Mucosa of gallbladder (tissue), 1 donor: ENCODE measurements at regions not wholly inside any gene's neighbourhood (a gene's known extent, or its start where the extent isn't known, plus 50 kb on each side); places are given as distances from the start of the nearest gene placed in this dataset.

Source experiments
- DNase-seq: peaks from one replicate; pipeline ENCODE4 v3.0.0-alpha.2; 2020; ENCODE audit warnings: low spot score
- donor health status: DM: no; HTN: no; CAD: no.

DNA sequence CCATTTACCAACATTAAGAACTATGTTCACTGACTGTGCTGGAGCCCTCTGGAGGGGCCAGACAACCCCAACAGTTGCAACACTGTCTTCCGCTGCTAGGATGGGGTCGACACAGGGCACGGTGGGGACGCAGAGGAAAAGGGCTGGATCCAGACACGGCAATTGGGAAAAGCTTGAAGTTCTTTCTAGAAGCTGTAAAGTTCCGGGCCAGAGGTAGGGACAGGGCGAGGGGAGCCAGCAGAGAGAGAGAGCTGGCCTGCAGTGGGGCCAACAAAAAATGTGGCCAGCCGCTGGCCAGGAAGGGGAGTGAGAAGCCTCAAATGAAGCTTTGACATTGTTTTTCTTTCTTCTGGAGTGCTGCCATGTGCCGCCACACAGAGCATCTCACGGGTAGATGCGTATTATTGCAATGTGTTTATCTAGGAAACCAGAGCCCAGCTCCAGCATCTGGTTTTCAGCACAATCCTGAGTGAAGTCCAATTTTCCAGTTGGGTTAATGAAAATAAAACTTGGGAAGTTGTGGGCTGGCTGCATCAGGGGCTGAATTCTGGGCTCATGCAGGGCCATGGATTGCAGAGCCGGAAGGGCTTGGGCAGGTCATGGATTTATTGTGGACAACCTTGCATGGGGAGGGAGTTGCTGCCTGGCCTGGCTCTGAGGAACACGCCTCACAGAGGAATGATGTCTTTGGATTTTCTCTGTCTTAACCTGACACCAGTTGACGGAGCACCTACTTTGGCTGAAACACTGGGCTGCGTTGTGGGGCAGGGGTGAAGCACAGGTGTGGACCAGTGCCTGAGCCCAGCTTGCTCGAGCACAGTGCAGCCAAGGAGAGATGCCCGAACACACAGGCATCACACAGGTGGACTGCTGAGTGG, 67.6 kb upstream of the AMPD3 start:
- DNase-seq = peak; percentile 81

DNA sequence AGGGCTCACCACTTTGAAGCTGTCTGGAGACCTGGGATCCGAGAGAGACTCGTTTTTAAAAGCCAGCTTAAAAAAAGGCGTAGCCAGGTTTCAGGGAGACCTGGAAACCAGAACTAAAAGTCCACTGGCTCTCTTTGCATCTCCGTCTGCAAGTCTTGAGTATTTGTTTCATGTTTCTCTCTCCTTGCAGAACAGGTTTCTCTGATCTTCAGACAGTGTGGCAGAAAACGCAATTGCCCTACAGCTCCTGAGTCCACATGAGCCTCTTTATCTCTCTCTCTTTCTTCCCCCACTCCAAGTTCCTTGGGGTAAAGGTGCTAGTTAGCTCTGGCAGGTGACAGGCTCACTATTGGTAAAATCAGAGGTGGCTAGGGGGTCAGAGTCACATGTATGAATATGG, 67.0 kb upstream of the AMPD3 start:
- no peak for DNase-seq

DNA sequence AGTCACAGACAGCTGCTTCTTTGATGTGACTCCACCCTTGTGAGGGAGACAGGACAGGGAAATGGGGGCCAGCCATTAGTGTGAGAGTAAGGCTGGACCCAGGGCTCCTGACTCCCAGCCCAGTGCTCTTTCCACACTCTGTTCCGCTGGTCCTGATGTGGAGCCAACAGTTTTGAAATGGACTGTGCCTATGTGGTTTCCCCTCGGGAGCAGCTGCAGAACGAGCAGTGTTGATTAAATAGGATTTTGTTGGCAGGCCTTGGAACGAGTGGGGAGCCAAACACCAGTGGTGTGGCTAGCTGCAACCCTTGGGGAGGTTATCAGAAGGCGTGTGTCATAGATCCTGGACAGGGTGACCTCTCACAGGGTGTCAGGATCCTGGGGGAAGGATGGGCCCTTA, 66.5 kb upstream of the AMPD3 start:
- no peak for DNase-seq

DNA sequence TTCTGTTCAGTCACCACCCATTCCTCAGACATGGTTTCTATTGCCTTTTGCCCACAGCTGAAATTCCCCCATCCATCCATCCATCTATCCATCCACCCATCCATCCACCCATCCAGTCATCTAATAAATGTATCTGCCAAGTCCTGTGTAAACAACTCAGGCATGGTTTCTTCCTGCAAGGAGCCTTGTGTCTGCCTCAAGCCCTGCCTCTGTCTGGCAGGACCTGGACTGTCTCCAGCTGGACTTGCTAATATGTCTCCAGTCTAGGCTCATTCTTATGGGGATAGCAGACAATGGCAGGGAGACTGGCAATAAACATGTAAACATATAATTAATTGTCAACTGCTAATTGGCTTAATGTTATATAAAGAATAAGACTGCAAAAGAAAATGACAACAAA, 64.7 kb upstream of the AMPD3 start:
- no peak for DNase-seq

DNA sequence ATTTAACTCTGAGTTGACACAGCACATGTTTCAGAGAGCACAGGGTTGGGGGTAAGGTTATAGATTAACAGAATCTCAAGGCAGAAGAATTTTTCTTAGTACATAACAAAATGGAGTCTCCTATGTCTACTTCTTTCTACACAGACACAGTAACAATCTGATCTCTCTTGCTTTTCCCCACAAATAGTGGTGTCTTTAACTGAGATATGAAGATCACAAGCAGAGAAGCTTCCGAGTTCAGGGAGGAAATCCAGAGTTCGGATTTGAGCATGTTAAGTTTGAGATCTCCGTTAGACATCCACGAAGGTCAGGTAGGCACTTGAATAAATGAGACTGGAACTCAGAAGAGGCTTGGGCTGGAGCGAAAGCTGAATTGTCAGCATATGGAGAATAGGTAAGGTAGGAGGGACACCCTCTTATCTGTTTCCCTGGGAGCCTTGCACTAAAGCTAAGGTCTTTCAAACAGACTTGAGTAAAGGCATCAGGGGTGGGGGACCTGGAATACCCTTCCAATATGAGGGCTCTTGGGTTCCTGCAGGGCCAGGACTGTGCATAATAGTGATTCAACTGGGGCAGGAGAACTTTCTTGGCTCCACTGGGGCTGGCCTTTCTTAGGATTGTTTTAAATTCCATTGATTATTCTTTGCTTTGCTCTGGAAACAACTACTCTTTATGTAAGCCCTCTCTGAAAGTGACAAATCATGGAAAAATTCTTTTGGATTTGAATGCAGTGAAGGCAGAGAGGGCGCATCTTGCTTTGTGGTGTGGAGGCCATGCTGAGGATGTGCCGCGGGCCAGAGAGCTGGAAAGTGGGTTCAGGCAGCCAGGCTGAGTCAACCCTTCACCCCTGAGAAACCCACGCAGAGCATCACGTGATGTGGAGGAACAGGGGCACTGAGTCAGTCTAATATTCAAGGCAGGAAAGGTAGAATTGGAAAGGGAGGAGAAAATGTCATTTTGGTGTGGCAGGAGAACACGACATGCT, 62.7 kb upstream of the AMPD3 start:
- DNase-seq = no peak

DNA sequence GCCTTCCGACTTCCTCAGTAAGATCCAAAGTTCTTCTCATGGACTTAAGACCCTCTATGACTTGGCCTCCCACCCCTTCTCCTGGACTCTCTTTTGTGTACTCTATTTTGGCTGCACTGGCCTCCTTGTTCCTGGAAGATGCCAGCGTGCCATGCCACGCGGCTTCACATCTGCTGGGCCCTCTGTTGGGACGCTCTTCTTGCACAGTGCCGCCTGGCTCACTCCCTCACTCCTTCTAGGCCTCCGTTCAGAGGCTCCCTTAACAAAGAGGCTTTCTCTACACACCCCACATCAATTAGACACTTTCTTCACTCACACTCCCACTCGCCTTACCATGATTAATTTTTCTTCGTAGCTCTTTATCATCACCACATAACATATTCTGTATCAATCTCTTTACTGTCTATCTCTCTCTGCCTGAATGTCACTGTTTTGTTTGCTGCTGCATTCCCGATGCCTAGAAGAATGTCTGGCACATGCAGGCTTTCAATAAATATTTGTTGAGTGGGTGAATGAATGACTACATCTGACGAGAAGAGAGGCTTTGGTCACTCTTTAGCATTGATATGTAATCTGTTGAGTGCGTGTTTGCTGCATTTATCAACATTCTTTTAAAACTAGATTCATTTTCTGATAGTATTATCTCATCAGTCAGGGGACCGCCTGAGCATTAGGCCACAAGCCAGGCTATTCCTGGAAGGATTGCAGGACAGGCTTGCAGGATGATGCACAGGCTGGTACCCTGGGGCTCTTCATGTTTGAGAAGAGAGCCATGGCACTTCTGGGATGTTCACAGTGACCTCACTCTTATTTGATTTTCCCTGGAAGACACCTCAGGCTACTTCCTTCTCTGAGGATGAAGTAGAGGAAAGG, 60.6 kb upstream of the AMPD3 start:
- no peak for DNase-seq

DNA sequence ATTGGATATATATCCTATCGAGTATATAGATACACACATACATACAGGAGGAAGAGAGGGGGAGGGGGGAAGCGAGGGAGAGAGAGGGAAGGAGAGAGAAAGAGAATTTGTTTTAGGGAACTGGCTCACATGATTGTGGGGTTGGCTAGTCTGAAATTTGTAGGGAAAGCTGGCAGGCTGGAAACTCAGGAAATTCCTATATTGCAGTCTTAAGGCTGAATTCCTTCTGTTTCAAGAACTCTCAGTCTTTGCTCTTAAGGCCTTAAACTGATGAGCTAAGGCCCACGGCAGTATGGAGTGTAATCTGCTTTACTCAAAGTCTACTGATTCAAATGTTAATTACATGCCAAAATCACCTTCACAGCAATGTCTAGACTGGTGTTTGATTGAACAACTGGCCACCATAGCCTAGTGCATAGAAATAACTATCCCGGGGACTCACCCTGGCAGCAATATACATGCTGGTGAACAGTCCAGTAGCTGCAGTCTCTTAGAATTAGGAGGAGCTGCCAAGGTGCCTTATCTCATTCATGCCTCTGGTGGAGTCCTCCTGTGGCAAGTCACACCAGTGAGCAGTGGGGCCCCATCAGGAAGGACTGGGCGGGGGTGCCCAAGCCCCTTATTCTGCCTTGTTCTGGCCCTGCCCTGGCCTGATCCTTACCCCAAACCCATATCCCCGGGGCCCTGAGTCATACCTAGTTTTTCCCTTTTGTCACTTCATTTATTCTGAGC, 59.7 kb upstream of the AMPD3 start:
- DNase-seq = no peak

DNA sequence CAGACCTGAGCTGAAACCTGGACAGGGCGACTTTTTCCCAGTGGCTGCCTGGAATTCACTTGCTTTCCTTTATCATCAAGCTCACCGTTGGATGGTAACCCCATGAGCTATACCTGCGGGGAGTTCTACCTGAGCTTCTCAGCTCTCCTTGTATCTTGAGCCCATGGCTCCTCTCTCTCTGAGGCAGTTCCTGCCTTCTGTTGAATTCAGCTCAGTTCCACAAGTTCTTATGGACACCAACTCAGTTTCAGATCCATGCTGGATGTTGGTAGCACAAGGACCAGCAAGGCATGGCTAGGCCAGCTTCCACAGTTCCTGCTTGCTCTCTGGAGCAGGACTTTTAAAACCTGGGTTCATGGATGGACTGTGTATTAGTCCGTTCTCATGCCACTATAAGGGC, 58.3 kb upstream of the AMPD3 start:
- DNase-seq = no peak

DNA sequence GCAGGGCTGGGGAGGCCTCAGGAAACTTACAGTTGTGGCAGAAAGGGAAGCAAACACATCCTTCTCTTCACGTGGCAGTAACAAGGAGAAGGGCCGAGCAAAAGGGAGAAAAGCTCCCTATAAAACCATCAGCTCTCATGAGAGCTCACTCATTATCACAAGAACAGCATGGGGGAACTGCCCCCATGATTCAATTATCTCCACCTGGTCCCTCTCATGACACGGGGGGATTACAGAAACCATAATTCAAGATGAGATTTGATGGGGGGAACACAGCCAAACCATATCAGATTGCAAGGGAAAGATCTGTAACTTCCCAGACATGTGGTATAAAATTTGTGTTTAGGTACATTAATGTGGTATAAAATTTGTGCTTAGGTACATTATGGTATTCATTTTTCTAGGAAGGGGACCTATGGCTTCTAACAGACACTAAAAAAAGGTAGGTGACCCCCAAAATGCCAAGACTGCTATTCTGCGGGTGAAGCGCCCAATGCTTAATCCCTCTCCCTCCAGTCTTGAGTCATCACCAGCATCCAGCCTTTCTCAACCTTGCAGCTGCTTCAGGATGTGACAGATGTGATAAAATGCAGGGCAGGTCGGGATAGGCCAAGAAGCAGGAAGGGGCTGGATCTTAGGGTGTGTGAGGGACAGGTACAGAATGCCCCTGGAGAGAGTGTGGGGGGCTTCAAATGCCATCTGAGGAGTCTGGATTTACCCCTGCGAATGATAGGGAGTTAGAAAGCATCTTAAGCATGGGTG, 57.7 kb upstream of the AMPD3 start:
- no peak for DNase-seq

DNA sequence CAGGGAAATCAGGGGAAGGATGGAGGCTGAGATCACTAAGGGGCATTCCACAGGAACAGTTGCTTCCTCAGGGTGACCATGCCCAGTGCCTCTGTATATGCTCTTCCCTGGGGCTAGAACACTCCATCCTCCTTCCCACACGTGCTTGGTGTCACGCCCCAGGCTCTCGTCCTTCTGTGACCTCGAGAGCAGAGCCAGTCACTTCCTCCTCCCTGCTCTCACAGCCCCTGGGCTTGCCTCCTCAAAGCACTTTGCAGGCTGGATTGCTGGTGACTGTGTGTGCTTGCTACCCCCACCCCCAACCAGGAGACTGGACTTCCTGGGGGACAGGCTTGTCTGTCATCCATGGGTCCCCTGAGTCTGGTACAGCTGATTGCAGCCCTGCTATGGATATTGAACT, 56.5 kb upstream of the AMPD3 start:
- no peak for DNase-seq

DNA sequence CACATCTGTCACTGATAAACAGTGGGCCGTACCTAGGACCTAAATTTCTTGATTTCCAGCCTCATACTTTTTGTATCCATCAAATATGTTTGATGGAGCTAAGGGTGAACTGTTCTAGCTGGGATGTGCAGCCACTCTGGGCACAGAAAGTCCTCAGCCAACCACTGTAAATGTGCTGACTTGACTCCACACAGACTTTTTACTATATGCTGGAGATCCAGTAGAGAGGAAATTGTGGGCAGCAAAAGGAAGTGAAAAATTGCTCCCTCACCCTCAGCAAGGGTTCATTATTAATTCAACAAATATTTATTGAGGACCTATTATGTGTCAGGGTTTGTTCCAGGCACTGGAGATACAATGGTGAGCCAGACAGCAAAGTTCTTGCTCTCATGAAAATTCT, 54.2 kb upstream of the AMPD3 start:
- no peak for DNase-seq

DNA sequence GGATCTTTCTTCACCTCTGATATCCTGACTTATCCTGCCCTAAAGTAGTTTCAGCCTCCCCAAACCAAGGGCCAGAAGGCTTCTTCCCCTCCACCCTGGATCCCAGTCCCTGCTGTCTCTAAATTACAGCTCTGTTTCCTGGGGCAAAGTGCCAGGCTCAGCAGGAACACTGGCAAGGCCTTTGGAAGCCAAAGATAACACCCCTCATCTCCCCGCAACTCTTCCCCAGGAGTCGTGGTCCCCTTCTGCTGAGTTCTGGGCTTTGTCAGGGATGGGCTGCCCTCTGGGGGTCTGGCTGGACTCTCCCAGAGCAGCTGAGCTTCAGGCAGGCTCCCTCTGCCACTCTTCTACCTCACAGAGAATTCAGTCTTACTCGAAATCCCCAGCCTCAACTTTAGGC, 53.8 kb upstream of the AMPD3 start:
- no peak for DNase-seq

DNA sequence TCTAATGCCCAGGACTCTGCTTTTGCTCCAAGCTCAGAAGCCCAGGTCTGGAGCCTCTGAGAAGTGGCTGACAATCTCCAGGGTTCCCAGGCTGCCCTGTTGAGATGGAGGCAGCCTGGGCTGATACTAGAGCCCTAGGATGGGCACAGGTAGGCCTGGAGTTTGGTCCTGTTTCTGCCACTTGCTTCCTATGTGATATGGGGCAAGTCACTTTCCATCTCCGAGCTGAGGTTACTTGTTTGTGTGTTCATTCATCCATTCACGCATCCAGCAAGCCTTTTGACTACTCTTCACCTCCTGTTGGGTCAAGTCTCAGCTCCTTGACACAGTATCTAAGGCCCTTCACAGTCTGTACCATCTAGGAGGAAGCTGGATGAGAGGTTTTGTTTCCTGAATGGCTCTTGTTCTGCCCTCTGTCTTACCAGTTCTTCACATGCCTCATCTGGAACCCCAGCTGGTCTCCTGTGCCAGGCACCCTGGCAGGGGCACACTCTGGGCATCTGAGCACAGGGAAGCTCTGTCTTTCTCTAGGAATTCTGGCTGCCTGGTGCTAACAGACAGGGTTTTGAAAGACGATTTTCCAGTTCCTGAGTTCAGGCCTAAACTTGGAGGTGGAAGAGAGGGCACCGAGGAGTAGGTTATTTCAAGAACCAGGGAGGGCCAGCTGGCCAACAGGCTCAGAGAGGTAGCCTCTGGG, 53.2 kb upstream of the AMPD3 start:
- DNase-seq = no peak
